Fibroblast of pulmonary artery (primary cell): ENCODE measurements at regions not wholly inside any gene's neighbourhood (a gene's known extent, or its start where the extent isn't known, plus 50 kb on each side); places are given as distances from the start of the nearest gene placed in this dataset.
A peak's percentile ranks its signal among the peaks of the same experiment; 100 is the strongest.

Experiments
- DNase-seq: peaks from one replicate; pipeline ENCODE4 v3.0.0-alpha.2; 2010; ENCODE audit warnings: low read depth
- H3K4me3 ChIP-seq: replicated peaks from 2 replicates; pipeline ENCODE4 v1.5.1; 2011; ENCODE audit warnings: low read depth, mild to moderate bottlenecking, control low read depth, low read length, moderate library complexity
- CTCF ChIP-seq: IDR thresholded peaks from 2 replicates; pipeline ENCODE4 v1.5.1; 2011; ENCODE audit warnings: mild to moderate bottlenecking, control low read depth, low read length, inconsistent platforms; ENCODE audit errors: missing control alignments

GRCh38 chr13:99624936-99625540 lies 123.8 kb downstream of the TM9SF2 start:
- TF ChIP-seq CTCF: no peak
- no peak overlapping the region for H3K4me3 ChIP-seq
- DNase-seq: no peak

GRCh38 chr13:99620806-99621205 lies 119.5 kb downstream of the TM9SF2 start:
- no peak for DNase-seq
- no peak overlapping the region for H3K4me3 ChIP-seq
- no peak for TF ChIP-seq CTCF

- no peak for DNase-seq
- no peak for TF ChIP-seq CTCF
These were observed 117.9 kb downstream of the TM9SF2 start for GRCh38 chr13:99619207-99619606.

GRCh38 chr13:99617474-99618255 lies 116.4 kb downstream of the TM9SF2 start:
- no peak overlapping the region for H3K4me3 ChIP-seq
- TF ChIP-seq CTCF: peak; percentile 85
- peak; percentile 65 for DNase-seq

More at GRCh38 chr13:99619207-99619606, 117.9 kb downstream of the TM9SF2 start:
- H3K4me3 ChIP-seq: no peak overlapping the region

GRCh38 chr13:99614465-99614885 lies 113.2 kb downstream of the TM9SF2 start:
- peak; percentile 38 for TF ChIP-seq CTCF
- DNase-seq: peak; percentile 33
- no peak overlapping the region for H3K4me3 ChIP-seq
